Hepatocyte (in vitro differentiated cells): ENCODE measurements at regions not wholly inside any gene's neighbourhood (a gene's known extent, or its start where the extent isn't known, plus 50 kb on each side); places are given as distances from the start of the nearest gene placed in this dataset.

Experiments used
- EZH2 ChIP-seq: fragments of 200-600 bp; sonication (generic); IDR thresholded peaks from 2 replicates; pipeline ENCODE4 v1.6.1; 2016; ENCODE audit warnings: antibody characterized with exemption, mild to moderate bottlenecking, borderline replicate concordance
- EZH2phosphoT487 ChIP-seq: fragments of 200-600 bp; sonication (generic); IDR thresholded peaks from one replicate; pipeline ENCODE4 v1.6.1; 2018; ENCODE audit warnings: antibody characterized with exemption, mild to moderate bottlenecking, low read depth, moderate library complexity; ENCODE audit not compliant: unreplicated experiment, severe bottlenecking
- TF ChIP-seq, protein P1 (sequence below): fragments of 200-600 bp; sonication (generic); IDR thresholded peaks from 2 replicates; pipeline ENCODE4 v1.5.1; 2016; ENCODE audit warnings: antibody characterized with exemption, mild to moderate bottlenecking; ENCODE audit not compliant: poor library complexity

DNA sequence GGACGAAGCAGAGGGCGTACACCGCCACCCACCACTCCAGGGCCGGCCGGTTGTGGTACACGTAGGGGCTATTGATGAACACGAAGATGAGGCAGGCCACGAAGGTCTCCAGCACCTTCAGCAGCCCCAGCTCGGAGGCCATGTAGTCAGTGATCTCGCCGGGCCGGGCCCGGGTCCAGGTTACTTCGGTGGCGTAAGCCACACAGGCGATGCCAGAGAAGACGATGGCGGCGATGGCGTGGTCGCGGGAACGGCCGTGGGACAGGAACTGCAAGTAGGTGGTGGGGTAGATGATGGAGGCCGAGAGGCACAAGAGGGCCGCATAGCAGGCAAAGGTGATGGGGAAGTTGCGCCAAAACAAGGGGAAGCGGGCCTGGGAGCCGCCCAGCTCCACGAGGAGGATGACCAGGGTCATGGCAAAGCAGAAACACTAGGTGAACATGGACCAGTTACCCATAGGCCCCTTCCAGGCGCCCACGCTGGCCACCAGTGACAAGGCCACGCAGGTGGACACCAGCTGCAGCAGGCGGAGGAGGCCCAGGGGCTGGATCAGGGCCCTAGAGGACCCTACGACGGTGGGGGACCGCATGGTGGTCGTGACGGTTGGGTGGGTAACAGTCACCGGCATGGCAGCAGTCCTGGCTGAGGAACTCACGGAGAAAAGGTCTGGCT lies 128.4 kb upstream of the FAM98A start:
- TF ChIP-seq, protein P1, sequence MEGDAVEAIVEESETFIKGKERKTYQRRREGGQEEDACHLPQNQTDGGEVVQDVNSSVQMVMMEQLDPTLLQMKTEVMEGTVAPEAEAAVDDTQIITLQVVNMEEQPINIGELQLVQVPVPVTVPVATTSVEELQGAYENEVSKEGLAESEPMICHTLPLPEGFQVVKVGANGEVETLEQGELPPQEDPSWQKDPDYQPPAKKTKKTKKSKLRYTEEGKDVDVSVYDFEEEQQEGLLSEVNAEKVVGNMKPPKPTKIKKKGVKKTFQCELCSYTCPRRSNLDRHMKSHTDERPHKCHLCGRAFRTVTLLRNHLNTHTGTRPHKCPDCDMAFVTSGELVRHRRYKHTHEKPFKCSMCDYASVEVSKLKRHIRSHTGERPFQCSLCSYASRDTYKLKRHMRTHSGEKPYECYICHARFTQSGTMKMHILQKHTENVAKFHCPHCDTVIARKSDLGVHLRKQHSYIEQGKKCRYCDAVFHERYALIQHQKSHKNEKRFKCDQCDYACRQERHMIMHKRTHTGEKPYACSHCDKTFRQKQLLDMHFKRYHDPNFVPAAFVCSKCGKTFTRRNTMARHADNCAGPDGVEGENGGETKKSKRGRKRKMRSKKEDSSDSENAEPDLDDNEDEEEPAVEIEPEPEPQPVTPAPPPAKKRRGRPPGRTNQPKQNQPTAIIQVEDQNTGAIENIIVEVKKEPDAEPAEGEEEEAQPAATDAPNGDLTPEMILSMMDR: no peak
- TF ChIP-seq EZH2 (no peak), EZH2phosphoT487 (no peak)
